ENCODE measurements at regions not wholly inside any gene's neighbourhood (a gene's known extent, or its start where the extent isn't known, plus 50 kb on each side); places are given as distances from the start of the nearest gene placed in this dataset.
"Not testable (repeated sequence)": the region's sequence is repeated elsewhere in the genome, so short reads cannot be mapped to it uniquely, and the experiment has no call there.

GRCh38 chr16:25542306-25542705, 149.5 kb upstream of the HS3ST4 start:
- no peak overlapping the region for H3K27ac ChIP-seq
- no peaks in the 10 kb centered on the region for H3K9me3 ChIP-seq
- TF ChIP-seq POLR2A (IDR thresholded peaks at IDR 0.05): no peak
- no peak for TF ChIP-seq CTCF (IDR thresholded peaks at IDR 0.05)
- no peaks in the 10 kb centered on the region for H3K27me3 ChIP-seq
- ATAC-seq (no peak), DNase-seq (no peak)
- intact Hi-C loops (cut with DNase I): no loop called here
- no peaks in the 10 kb centered on the region for H3K36me3 ChIP-seq
- no peak overlapping the region for H3K4me3 ChIP-seq
- H3K4me1 ChIP-seq: no peaks in the 10 kb centered on the region
- 49% methylated on average over 3 of the region's 3 CpGs for WGBS (ENCODE audit: insufficient coverage, low coverage, low lambda C conversion rate, missing lambda C conversion rate)

GRCh38 chr16:25539767-25540166, 152.0 kb upstream of the HS3ST4 start:
- H3K27me3 ChIP-seq; H3K4me3 ChIP-seq; ATAC-seq; DNase-seq; H3K36me3 ChIP-seq; H3K27ac ChIP-seq; intact Hi-C loops (cut with DNase I); H3K9me3 ChIP-seq; H3K4me1 ChIP-seq: not testable (repeated sequence)
- WGBS (ENCODE audit: insufficient coverage, low coverage, low lambda C conversion rate, missing lambda C conversion rate): 65% methylated on average over 8 of the region's 12 CpGs

GRCh38 chr16:25523183-25523582, 168.6 kb upstream of the HS3ST4 start:
- H3K4me3 ChIP-seq: no peak overlapping the region
- 50% methylated on average over 4 of the region's 6 CpGs for WGBS (ENCODE audit: insufficient coverage, low coverage, low lambda C conversion rate, missing lambda C conversion rate)
- H3K9me3 ChIP-seq: no peaks in the 10 kb centered on the region
- intact Hi-C loops (cut with DNase I): no loop called here
- no peaks in the 10 kb centered on the region for H3K36me3 ChIP-seq
- ATAC-seq: no peak
- TF ChIP-seq CTCF (IDR thresholded peaks at IDR 0.05): no peak
- TF ChIP-seq POLR2A (IDR thresholded peaks at IDR 0.05): no peak
- H3K27me3 ChIP-seq: no peaks in the 10 kb centered on the region
- H3K4me1 ChIP-seq: no peaks in the 10 kb centered on the region
- DNase-seq: no peak
- no peak overlapping the region for H3K27ac ChIP-seq

GRCh38 chr16:25512041-25512440, 179.7 kb upstream of the HS3ST4 start:
- TF ChIP-seq POLR2A (IDR thresholded peaks at IDR 0.05) (no peak), CTCF (IDR thresholded peaks at IDR 0.05) (no peak)
- ATAC-seq: no peak
- intact Hi-C loops (cut with DNase I): no loop called here

GRCh38 chr16:25509456-25509855, 182.3 kb upstream of the HS3ST4 start:
- 23% methylated on average over 1 of the region's 1 CpG for WGBS (ENCODE audit: insufficient coverage, low coverage, low lambda C conversion rate, missing lambda C conversion rate)
- Histone ChIP-seq H3K27me3 (no peaks in the 10 kb centered on the region), H3K36me3 (no peaks in the 10 kb centered on the region), H3K9me3 (no peaks in the 10 kb centered on the region), H3K4me1 (no peaks in the 10 kb centered on the region), H3K4me3 (no peak overlapping the region), H3K27ac (no peak overlapping the region)
- intact Hi-C loops (cut with DNase I): no loop called here
- DNase-seq: no peak
- no peak for ATAC-seq
- TF ChIP-seq CTCF (IDR thresholded peaks at IDR 0.05) (no peak), POLR2A (IDR thresholded peaks at IDR 0.05) (no peak)

More at GRCh38 chr16:25512041-25512440, 179.7 kb upstream of the HS3ST4 start:
- Histone ChIP-seq H3K27me3 (no peaks in the 10 kb centered on the region), H3K36me3 (no peaks in the 10 kb centered on the region), H3K4me1 (no peaks in the 10 kb centered on the region), H3K27ac (no peak overlapping the region), H3K4me3 (no peak overlapping the region), H3K9me3 (no peaks in the 10 kb centered on the region)
- DNase-seq: no peak

Measured in right lobe of liver (tissue), 6 donors.